H1 (cell line): ENCODE measurements at regions not wholly inside any gene's neighbourhood (a gene's known extent, or its start where the extent isn't known, plus 50 kb on each side); places are given as distances from the start of the nearest gene placed in this dataset.

Experiments
- CTCF ChIA-PET: fragments of 300-600 bp; sonication (Branson Sonifier 250); formaldehyde crosslinking; loops from one replicate; lab custom pipeline; 2021; ENCODE audit not compliant: partially characterized antibody; lab: Charles Lee
- POLR2A ChIA-PET: fragments of 300-600 bp; sonication (Branson Sonifier 250); formaldehyde crosslinking; loops from one replicate; lab custom pipeline; 2021; ENCODE audit warnings: inconsistent platforms; ENCODE audit not compliant: partially characterized antibody; lab: Charles Lee
- DNase-seq, 2 experiments: peaks; one replicate each; pipeline versions ENCODE4 v3.0.0 to v3.0.0-alpha.2; 2010 to 2022; ENCODE audit warnings: low spot score in 2 of 2, low read depth in 1 of 2, mixed read lengths in 1 of 2
- FAIRE-seq: peaks from 2 replicates; lab custom pipeline; 2011; peaks lifted over from hg19 to GRCh38; lab: Jason Lieb, UNC
- H2AFZ ChIP-seq: 2 replicates; pipeline ENCODE4 v1.8.1; 2012; ENCODE audit warnings: low read length, inconsistent platforms
- H2AK5ac ChIP-seq: 2 replicates; pipeline ENCODE4 v1.6.1; 2013; ENCODE audit warnings: low read depth, low read length
- H2BK120ac ChIP-seq: replicated peaks from 2 replicates; pipeline ENCODE3; 2013; ENCODE audit warnings: low read depth, low read length, inconsistent platforms
- H2BK12ac ChIP-seq: 2 replicates; pipeline ENCODE4 v1.6.1; 2013; ENCODE audit warnings: low read depth, low read length
- H2BK15ac ChIP-seq: 2 replicates; pipeline ENCODE4 v1.6.1; 2013; ENCODE audit warnings: low read length
- H2BK20ac ChIP-seq: 2 replicates; pipeline ENCODE4 v1.6.1; 2013; ENCODE audit warnings: low read length
- H2BK5ac ChIP-seq: 2 replicates; pipeline ENCODE4 v1.6.1; 2013; ENCODE audit warnings: low read depth, low read length
- H3K14ac ChIP-seq: 2 replicates; pipeline ENCODE4 v1.6.1; 2013; ENCODE audit warnings: inconsistent platforms; ENCODE audit not compliant: insufficient read length
- H3K18ac ChIP-seq: 2 replicates; pipeline ENCODE4 v1.6.1; 2013; ENCODE audit warnings: low read length; ENCODE audit errors: extremely low read depth
- H3K23ac ChIP-seq: 2 replicates; pipeline ENCODE4 v1.6.1; 2013; ENCODE audit warnings: inconsistent platforms; ENCODE audit not compliant: insufficient read length
- H3K23me2 ChIP-seq: 2 replicates; pipeline ENCODE4 v1.6.1; 2013; ENCODE audit warnings: low read depth, low read length
- H3K27ac ChIP-seq: 2 replicates; pipeline ENCODE4 v1.6.1; 2011; ENCODE audit warnings: low read depth, low read length, inconsistent platforms
- H3K27me3 ChIP-seq, 4 experiments: replicated peaks in 1 of 4; 1 replicate in 1 of 4; 2 replicates in 3 of 4; pipeline versions ENCODE4 v1.6.1 to v1.8.1; 2011 to 2013; ENCODE audit warnings: low read length in 3 of 4, mild to moderate bottlenecking in 3 of 4, inconsistent platforms in 2 of 4, mixed read lengths in 2 of 4, moderate library complexity in 1 of 4; ENCODE audit not compliant: control insufficient read depth in 3 of 4, insufficient read depth in 3 of 4; ENCODE audit errors: extremely low read depth in 1 of 4
- H3K36me3 ChIP-seq, 4 experiments: 2 replicates each; pipeline versions ENCODE4 v1.6.1 to v1.8.1; 2011 to 2013; ENCODE audit warnings: mild to moderate bottlenecking in 4 of 4, low read length in 3 of 4, moderate library complexity in 2 of 4, control low read depth in 1 of 4, inconsistent platforms in 1 of 4; ENCODE audit not compliant: insufficient read depth in 4 of 4, control insufficient read depth in 2 of 4
- H3K4ac ChIP-seq: replicated peaks from 2 replicates; pipeline ENCODE3; 2013; ENCODE audit warnings: low read length, low read depth, mixed read lengths, inconsistent platforms; ENCODE audit not compliant: insufficient read length
- H3K4me1 ChIP-seq, 4 experiments: replicated peaks in 1 of 4; 1 replicate in 1 of 4; 2 replicates in 3 of 4; pipeline versions ENCODE4 v1.6.1 to v1.8.1; 2011 to 2013; ENCODE audit warnings: low read length in 3 of 4, inconsistent platforms in 2 of 4, mixed read lengths in 1 of 4; ENCODE audit not compliant: insufficient read depth in 4 of 4, control insufficient read depth in 3 of 4
- H3K4me2 ChIP-seq, 2 experiments: 2 replicates each; pipeline versions ENCODE4 v1.6.1 to v1.8.1; 2011 to 2013; ENCODE audit warnings: low read depth in 2 of 2, low read length in 2 of 2, control low read depth in 1 of 2, inconsistent platforms in 1 of 2, mild to moderate bottlenecking in 1 of 2; ENCODE audit not compliant: insufficient read depth in 1 of 2
- H3K4me3 ChIP-seq, 4 experiments: fragments of 200-600, 300-600 bp in 1 of 4; sonication (generic), shearing (Covaris generic), sonication (Bioruptor Twin) in 1 of 4; 2 replicates each; pipeline versions ENCODE4 v1.5.1 to v1.8.1; 2011 to 2016; ENCODE audit warnings: low read length in 4 of 4, low read depth in 3 of 4, control low read depth in 2 of 4, inconsistent platforms in 2 of 4, mild to moderate bottlenecking in 2 of 4, mixed read lengths in 1 of 4, moderate library complexity in 1 of 4; ENCODE audit not compliant: insufficient read depth in 2 of 4; ENCODE audit errors: extremely low read depth in 1 of 4
- H3K56ac ChIP-seq: replicated peaks from 2 replicates; pipeline ENCODE3; 2013; ENCODE audit warnings: low read depth, mild to moderate bottlenecking, mixed read lengths, low read length, inconsistent platforms; ENCODE audit not compliant: insufficient read length
- H3K79me1 ChIP-seq: 2 replicates; pipeline ENCODE4 v1.6.1; 2013; ENCODE audit warnings: low read depth, low read length, control low read depth
- H3K79me2 ChIP-seq, 2 experiments: 2 replicates each; pipeline versions ENCODE4 v1.6.1 to v1.8.1; 2012 to 2013; ENCODE audit warnings: low read length in 2 of 2, mild to moderate bottlenecking in 2 of 2, inconsistent platforms in 1 of 2; ENCODE audit not compliant: insufficient read depth in 2 of 2, control insufficient read depth in 1 of 2
- H3K9ac ChIP-seq, 4 experiments: replicated peaks in 1 of 4; 1 replicate in 1 of 4; 2 replicates in 3 of 4; pipeline versions ENCODE4 v1.6.1 to v1.8.1; 2011 to 2013; ENCODE audit warnings: low read depth in 3 of 4, low read length in 3 of 4, control low read depth in 2 of 4, mild to moderate bottlenecking in 2 of 4, moderate library complexity in 2 of 4, inconsistent platforms in 1 of 4; ENCODE audit errors: extremely low read depth in 1 of 4
- H3K9me3 ChIP-seq, 2 experiments: 2 replicates each; pipeline versions ENCODE4 v1.6.1 to v1.8.1; 2012 to 2013; ENCODE audit warnings: mild to moderate bottlenecking in 2 of 2, moderate library complexity in 2 of 2, control low read depth in 1 of 2, inconsistent platforms in 1 of 2, low read depth in 1 of 2, low read length in 1 of 2, mixed read lengths in 1 of 2; ENCODE audit not compliant: insufficient read depth in 2 of 2
- H4K20me1 ChIP-seq, 2 experiments: replicated peaks in 1 of 2; 2 replicates each; pipeline versions ENCODE3 to v1.8.1; 2011 to 2013; ENCODE audit warnings: inconsistent platforms in 2 of 2, low read length in 2 of 2, mild to moderate bottlenecking in 1 of 2; ENCODE audit not compliant: insufficient read depth in 2 of 2, control insufficient read depth in 1 of 2
- H4K5ac ChIP-seq: 2 replicates; pipeline ENCODE4 v1.6.1; 2013; ENCODE audit warnings: low read length, low read depth, mixed read lengths, inconsistent platforms; ENCODE audit not compliant: insufficient read length
- H4K8ac ChIP-seq: 2 replicates; pipeline ENCODE4 v1.8.0; 2013; ENCODE audit warnings: mild to moderate bottlenecking, moderate library complexity, low read length, inconsistent platforms; ENCODE audit not compliant: insufficient read depth; ENCODE audit errors: extremely low read depth
- H4K91ac ChIP-seq: replicated peaks from 2 replicates; pipeline ENCODE3; 2013; ENCODE audit warnings: low read length, mixed read lengths, inconsistent platforms; ENCODE audit not compliant: insufficient read length
- CTBP2 ChIP-seq: IDR thresholded peaks from 2 replicates; pipeline ENCODE4 v1.7.0; 2011; ENCODE audit warnings: borderline replicate concordance, mild to moderate bottlenecking, moderate library complexity, mixed read lengths, low read length; ENCODE audit not compliant: insufficient read depth, insufficient read length
- JUN ChIP-seq: IDR thresholded peaks from 2 replicates; pipeline ENCODE4 v1.6.1; 2011; ENCODE audit warnings: low read depth, mild to moderate bottlenecking, improper control_type of control experiment, low read length
- POU5F1 ChIP-seq: IDR thresholded peaks from 2 replicates; pipeline ENCODE4 v1.6.1; 2011; ENCODE audit warnings: low read depth, mild to moderate bottlenecking, low read length, moderate library complexity
- TAF1 ChIP-seq: IDR thresholded peaks from 2 replicates; pipeline ENCODE4 v1.6.1; 2011; ENCODE audit warnings: mild to moderate bottlenecking, low read depth, low read length
- WGBS, 2 experiments: shearing (Covaris generic) in 1 of 2; methylation state at CpG; one replicate each; pipeline versions ENCODE4 v1.1.6 to v1.1.7; 2013 to 2015; ENCODE audit warnings: low lambda C conversion rate in 2 of 2, mixed read lengths in 2 of 2, inconsistent platforms in 1 of 2, low coverage in 1 of 2, missing lambda C conversion rate in 1 of 2; ENCODE audit not compliant: insufficient replicate concordance in 2 of 2, insufficient coverage in 1 of 2, insufficient read length in 1 of 2; ENCODE audit errors: extremely low coverage in 1 of 2, missing lambda C conversion rate in 1 of 2; 5-methylcytosine and 5-hydroxymethylcytosine counted together

DNA sequence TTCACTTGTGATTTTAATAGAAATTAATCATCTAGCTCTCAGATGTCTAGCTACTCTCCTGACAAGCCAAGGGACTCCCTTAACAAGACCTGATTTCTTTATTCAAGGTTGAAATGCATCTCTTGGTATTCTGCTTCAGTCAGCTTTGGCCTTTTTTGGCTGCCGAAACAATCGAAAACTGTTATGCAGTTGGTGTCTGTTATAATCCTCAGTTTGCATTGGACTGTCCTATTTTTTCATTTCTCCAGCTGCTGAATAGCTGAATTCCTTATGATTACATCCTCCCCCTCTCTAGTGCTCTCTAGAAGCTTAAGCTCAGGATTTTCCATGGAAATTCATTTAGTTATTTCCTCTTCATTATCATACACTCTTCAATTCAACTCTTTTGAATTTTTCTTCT lies 177.2 kb downstream of the TRIML1 start:
- Histone ChIP-seq H4K8ac (no peak overlapping the region), H4K5ac (no peak overlapping the region), H3K4me3 (no peak overlapping the region), H3K23me2 (no peaks in the 10 kb centered on the region; the same call in 1 of the 2 replicates), H3K36me3 (no peaks in the 10 kb centered on the region), H2BK15ac (no peak overlapping the region), H3K4me1 (no peaks in the 10 kb centered on the region), H3K79me1 (no peaks in the 10 kb centered on the region), H3K23ac (no peak overlapping the region), H2BK5ac (no peak overlapping the region), H3K18ac (no peak overlapping the region), H3K9ac (no peak overlapping the region), H2AK5ac (no peak overlapping the region), H3K27ac (no peak overlapping the region), H4K20me1 (no peaks in the 10 kb centered on the region), H2AFZ (no peak overlapping the region; the same call in 1 of the 2 replicates), H2BK120ac (no peak overlapping the region), H3K4me2 (no peak overlapping the region), H3K9me3 (no peaks in the 10 kb centered on the region), H3K79me2 (no peaks in the 10 kb centered on the region), H3K56ac (no peak overlapping the region), H2BK12ac (no peak overlapping the region), H3K4ac (no peak overlapping the region), H3K14ac (no peak overlapping the region), H2BK20ac (no peak overlapping the region), H3K27me3 (no peaks in the 10 kb centered on the region), H4K91ac (no peak overlapping the region)
- DNase-seq = no peak
- ChIA-PET CTCF (no interaction called here), POLR2A (no interaction called here)
- 96% methylated on average over 2 of the region's 2 CpGs; no CpG with 5 or more reads in 1 of the 2 experiments for WGBS, 2 experiments
- FAIRE-seq = no peak
- no peak for TF ChIP-seq POU5F1
- TF ChIP-seq CTBP2 = no peak
- TF ChIP-seq JUN = no peak
- TF ChIP-seq TAF1 = no peak
